ENCODE measurements at regions not wholly inside any gene's neighbourhood (a gene's known extent, or its start where the extent isn't known, plus 50 kb on each side); places are given as distances from the start of the nearest gene placed in this dataset.
A peak's percentile ranks its signal among the peaks of the same experiment; 100 is the strongest.

GRCh38 chrX:39726771-39727170, 371.0 kb downstream of the BCOR start:
- no peak for TF ChIP-seq CTCF (conservative IDR thresholded peaks at IDR 0.05)
- Histone ChIP-seq H3K27me3 (ENCODE audit: control insufficient read depth, insufficient read depth, low read length, poor library complexity, severe bottlenecking) (no peaks in the 10 kb centered on the region), H3K9me3 (ENCODE audit: control insufficient read depth, low read length) (peaks cover 5% of the 10 kb centered on the region), H3K9ac (ENCODE audit: extremely low read depth, low read length, poor library complexity, severe bottlenecking) (no peak overlapping the region), H3K4me1 (ENCODE audit: control insufficient read depth, insufficient read depth, low read length) (no peaks in the 10 kb centered on the region), H3K27ac (ENCODE audit: low read depth, low read length) (no peak overlapping the region), H3K4me3 (ENCODE audit: low read length) (no peak overlapping the region), H3K36me3 (ENCODE audit: control insufficient read depth, insufficient read depth, low read length) (no peaks in the 10 kb centered on the region)
- Mint-ChIP-seq H3K27ac (no peak overlapping the region), H3K9me3 (peaks cover 22% of the 10 kb centered on the region), H3K4me3 (no peak overlapping the region), H3K36me3 (ENCODE audit: low read depth) (peaks cover 4% of the 10 kb centered on the region), H3K27me3 (ENCODE audit: insufficient read depth) (peaks cover 10% of the 10 kb centered on the region), H3K4me1 (peaks cover 31% of the 10 kb centered on the region)
- 82% methylated on average over 3 of the region's 3 CpGs; no CpG with 5 or more reads in 1 of the 2 experiments for WGBS, 2 experiments (ENCODE audit: insufficient coverage in 1 of 2, insufficient read length in 1 of 2)
- DNase-seq, result no peak

GRCh38 chrX:39728025-39728424, 369.7 kb downstream of the BCOR start:
- no peaks in the 10 kb centered on the region for H3K27me3 ChIP-seq (ENCODE audit: control insufficient read depth, insufficient read depth, low read length, poor library complexity, severe bottlenecking)
- H3K4me1 Mint-ChIP-seq, result peaks cover 37% of the 10 kb centered on the region
- H3K9me3 Mint-ChIP-seq, result peaks cover 23% of the 10 kb centered on the region
- peaks cover 5% of the 10 kb centered on the region for H3K9me3 ChIP-seq (ENCODE audit: control insufficient read depth, low read length)
- H3K4me3 ChIP-seq (ENCODE audit: low read length), result no peak overlapping the region
- H3K4me1 ChIP-seq (ENCODE audit: control insufficient read depth, insufficient read depth, low read length), result no peaks in the 10 kb centered on the region
- H3K36me3 Mint-ChIP-seq (ENCODE audit: low read depth), result peaks cover 4% of the 10 kb centered on the region
- no peak for DNase-seq
- peaks cover 10% of the 10 kb centered on the region for H3K27me3 Mint-ChIP-seq (ENCODE audit: insufficient read depth)
- WGBS, 2 experiments (ENCODE audit: insufficient coverage in 1 of 2, insufficient read length in 1 of 2), result 92% methylated on average over 4 of the region's 4 CpGs; no CpG with 5 or more reads in 1 of the 2 experiments
- no peak overlapping the region for H3K9ac ChIP-seq (ENCODE audit: extremely low read depth, low read length, poor library complexity, severe bottlenecking)
- H3K27ac ChIP-seq (ENCODE audit: low read depth, low read length), result no peak overlapping the region
- no peaks in the 10 kb centered on the region for H3K36me3 ChIP-seq (ENCODE audit: control insufficient read depth, insufficient read depth, low read length)
- no peak for TF ChIP-seq CTCF (conservative IDR thresholded peaks at IDR 0.05)
- H3K27ac Mint-ChIP-seq, result no peak overlapping the region
- H3K4me3 Mint-ChIP-seq, result no peak overlapping the region

GRCh38 chrX:39728852-39729598, 368.7 kb downstream of the BCOR start:
- peaks cover 4% of the 10 kb centered on the region for H3K36me3 Mint-ChIP-seq (ENCODE audit: low read depth)
- Histone ChIP-seq H3K4me1 (ENCODE audit: control insufficient read depth, insufficient read depth, low read length) (no peaks in the 10 kb centered on the region), H3K4me3 (ENCODE audit: low read length) (no peak overlapping the region), H3K27me3 (ENCODE audit: control insufficient read depth, insufficient read depth, low read length, poor library complexity, severe bottlenecking) (no peaks in the 10 kb centered on the region), H3K27ac (ENCODE audit: low read depth, low read length) (no peak overlapping the region), H3K36me3 (ENCODE audit: control insufficient read depth, insufficient read depth, low read length) (no peaks in the 10 kb centered on the region), H3K9ac (ENCODE audit: extremely low read depth, low read length, poor library complexity, severe bottlenecking) (no peak overlapping the region), H3K9me3 (ENCODE audit: control insufficient read depth, low read length) (peaks cover 5% of the 10 kb centered on the region)
- peak; percentile 53 for DNase-seq
- H3K4me3 Mint-ChIP-seq, result no peak overlapping the region
- peaks cover 14% of the 10 kb centered on the region for H3K27me3 Mint-ChIP-seq (ENCODE audit: insufficient read depth)
- no peak for TF ChIP-seq CTCF (conservative IDR thresholded peaks at IDR 0.05)
- H3K27ac Mint-ChIP-seq, result no peak overlapping the region
- peaks cover 44% of the 10 kb centered on the region for H3K4me1 Mint-ChIP-seq
- H3K9me3 Mint-ChIP-seq, result peaks cover 23% of the 10 kb centered on the region
- 100% methylated on average over 3 of the region's 6 CpGs; no CpG with 5 or more reads in 1 of the 2 experiments for WGBS, 2 experiments (ENCODE audit: insufficient coverage in 1 of 2, insufficient read length in 1 of 2)

Data from endodermal cell (in vitro differentiated cells).